NCI-H526 (cell line): ENCODE measurements at regions not wholly inside any gene's neighbourhood (a gene's known extent, or its start where the extent isn't known, plus 50 kb on each side); places are given as distances from the start of the nearest gene placed in this dataset.

Experiments used
- DNase-seq, 2 experiments: peaks; one replicate each; lab custom pipeline; 2025; lab: John Stamatoyannopoulos, UW

DNA sequence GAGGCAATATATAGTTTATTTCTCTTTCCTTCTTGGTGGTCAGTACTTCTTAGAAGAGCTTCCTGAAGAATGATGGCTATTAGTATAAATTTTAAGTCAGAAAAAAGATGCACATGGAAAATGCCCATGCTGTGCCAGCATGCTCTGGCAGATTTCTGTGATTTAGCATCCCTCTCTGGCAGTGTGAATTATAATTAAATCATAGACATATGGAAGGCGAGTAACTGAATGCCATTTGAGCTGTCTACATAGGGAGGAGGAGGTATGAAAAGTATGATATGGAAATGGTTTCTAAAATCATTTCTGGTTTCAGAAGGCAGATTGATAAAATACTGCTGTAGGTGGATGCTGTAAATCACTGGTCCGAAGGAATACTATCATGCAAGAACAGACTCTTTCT lies 754.9 kb upstream of the LRATD1 start:
- no peak for DNase-seq

DNA sequence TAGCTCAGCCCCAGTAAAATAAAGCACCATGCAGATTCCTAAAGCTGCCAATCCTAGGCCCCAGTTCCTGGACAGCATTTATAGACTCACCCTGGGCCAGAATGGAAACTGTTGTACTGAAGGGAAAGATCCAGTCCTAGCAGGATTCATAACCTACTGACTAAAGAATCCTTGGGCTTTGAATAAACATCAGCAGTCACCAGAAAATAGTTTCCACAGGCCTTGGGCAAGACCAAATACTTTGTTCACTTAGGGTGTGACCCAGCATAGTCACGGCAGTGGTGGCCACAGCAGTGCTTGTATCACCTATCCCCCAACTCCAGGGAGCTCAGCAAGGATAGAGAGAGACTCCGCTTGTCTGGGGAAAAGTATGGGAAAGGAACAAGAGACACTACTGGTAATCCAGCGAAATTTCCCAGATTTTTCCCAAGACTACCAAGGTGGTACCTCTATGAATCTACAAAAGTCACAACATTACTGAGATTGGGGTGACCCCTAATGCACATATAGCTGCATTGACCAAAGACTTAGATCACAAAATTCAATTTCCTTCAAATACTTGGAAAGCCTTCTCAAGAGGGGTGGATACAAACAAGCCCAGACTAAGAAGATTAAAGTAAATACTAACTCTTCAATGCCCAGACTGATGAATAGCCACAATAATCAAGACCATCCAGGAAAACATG lies 748.1 kb upstream of the LRATD1 start:
- no peak for DNase-seq

DNA sequence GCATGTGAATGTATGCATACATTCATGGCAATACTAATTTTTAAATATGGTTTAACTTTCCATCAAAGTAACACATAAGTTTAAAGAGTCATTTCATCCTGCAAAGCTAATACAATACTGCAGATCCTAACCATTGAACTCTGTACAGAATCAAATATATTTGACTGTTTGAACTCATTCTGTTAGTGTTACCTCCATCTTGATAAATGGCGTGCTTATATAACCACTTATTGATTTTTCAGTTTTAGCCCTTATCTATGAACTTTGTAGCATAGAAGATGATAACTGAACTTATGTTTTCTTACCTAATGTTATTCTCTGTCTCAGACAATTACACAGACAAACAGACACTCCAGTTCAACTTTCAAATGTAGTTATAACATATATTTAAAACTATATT lies 731.0 kb upstream of the LRATD1 start:
- no peak for DNase-seq

DNA sequence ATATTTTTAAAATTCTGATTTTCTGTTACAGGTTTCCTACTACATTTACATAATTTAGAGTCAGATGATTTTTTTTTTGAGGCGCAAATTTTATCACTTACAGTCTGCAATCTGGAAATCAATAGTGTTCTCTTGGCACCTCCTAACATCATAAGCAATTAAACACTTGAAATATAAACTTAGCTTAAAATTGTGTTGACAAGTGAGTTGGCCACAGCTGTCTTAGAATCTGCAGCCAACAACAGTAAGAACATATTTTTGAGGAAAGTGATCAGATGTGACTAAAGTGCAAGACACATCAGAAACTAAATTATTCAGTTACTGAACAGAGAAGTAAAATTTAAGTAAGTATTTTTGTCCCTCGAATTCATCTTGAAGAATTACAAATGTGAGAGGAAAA lies 726.7 kb upstream of the LRATD1 start:
- DNase-seq = no peak

DNA sequence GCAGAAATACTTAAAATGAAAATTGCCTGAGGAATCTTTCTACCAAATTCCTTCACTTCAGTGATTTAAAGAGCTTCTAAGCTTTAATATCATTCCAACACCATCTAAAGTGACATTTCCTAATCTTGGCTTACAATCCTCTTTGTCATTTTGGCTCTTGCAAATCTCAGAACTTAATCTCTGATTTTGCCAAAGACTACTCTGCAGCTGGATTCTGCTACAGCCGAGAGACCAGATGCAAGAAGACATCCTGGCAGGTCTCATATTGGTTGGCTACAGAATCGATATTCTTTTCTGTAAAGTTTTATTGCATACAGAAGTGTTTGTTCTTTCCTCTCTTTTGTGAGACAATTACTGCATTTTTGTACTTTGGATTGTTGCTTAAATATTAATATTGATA lies 716.5 kb upstream of the LRATD1 start:
- no peak for DNase-seq

DNA sequence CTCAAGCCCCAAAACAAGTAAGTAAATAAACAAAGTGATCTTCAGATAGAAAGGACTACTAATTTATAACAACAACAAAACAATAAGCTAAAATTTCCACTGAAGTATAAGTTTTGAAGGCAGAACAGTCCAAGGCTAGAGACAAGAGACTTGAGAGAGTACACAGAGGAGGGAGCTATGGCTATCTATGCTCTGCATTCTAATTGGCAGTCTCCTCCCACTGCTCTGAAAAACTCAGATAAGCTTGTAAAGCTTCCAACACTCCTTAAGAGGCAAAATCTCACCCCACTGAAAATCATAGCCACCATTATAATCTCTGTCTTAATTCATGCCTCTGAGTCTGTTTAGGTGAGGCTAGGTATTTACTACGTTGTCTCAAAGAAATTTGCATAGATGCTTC lies 714.6 kb upstream of the LRATD1 start:
- DNase-seq = no peak

DNA sequence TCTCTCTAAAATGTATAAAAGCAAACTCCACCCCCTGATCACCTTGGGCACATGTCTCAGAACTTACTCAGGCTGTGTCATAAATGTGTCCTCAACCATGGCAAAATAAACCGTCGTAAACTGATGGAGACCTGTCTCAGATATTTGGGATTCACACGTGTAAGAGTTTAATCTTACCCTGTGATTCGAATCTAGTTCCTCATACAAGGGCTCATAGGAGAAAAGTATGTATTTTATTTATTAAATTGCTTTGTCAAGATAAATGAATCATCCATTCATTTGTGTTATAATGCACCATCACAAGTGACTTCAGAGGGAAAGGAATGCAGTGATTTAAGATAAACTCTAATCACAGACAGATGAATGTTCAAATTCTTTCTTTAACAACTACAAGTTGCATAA lies 712.5 kb upstream of the LRATD1 start:
- no peak for DNase-seq

DNA sequence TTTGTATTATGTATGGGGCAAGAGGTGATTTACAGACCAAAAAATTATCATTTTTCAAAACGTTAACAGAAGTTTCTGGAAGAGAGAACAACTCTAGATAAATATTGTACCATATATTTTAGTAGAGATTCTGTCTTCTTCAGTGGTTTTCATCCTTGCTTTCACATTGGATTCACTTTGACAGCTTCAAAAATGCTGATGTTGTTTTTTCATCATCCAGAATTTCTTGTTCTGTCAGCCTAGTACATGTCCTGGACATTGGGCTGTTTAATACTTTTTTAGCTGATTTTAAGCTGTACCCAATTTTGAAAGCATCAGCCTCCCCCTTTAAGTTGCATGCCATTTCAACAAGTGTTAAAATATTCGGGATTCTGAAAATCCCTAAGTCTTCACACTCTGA lies 711.3 kb upstream of the LRATD1 start:
- DNase-seq = no peak

DNA sequence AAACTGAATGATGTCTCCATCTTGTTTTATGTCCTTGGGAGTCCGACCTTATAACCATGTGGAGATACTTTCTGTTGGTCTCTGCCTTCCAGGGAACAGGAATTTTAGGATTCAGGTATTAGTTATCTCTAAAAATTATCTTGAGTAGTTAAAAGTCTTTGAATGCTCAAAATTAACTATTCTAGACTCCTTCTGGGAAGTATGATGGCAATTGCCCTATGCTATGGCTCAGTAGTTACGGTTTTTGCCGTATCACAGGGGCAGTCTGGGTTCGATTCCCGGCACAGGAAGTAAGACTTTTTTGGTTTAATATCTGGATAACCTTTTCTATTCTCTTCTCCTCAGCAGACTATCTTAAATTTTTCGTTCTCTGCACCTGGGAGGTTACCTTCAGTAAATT lies 708.7 kb upstream of the LRATD1 start:
- no peak for DNase-seq

DNA sequence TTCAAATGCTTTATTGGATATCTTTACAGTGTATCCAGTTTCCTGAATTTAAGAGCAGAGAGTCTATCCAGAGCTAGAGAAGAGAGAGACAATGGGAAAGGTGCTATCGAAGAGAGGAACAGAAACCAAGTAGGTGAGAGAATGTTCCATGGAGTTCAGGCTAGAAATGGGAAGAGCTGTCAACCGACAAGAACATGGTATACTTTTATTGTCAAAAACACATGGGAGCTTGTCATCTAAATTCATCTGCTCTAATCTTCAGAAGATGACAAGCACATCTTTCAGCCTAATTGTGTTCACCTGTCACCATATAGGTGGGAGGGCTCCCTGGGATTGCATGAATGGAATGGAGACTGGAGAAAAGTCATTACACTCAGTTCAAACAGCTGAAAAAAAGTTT lies 690.4 kb upstream of the LRATD1 start:
- no peak for DNase-seq

DNA sequence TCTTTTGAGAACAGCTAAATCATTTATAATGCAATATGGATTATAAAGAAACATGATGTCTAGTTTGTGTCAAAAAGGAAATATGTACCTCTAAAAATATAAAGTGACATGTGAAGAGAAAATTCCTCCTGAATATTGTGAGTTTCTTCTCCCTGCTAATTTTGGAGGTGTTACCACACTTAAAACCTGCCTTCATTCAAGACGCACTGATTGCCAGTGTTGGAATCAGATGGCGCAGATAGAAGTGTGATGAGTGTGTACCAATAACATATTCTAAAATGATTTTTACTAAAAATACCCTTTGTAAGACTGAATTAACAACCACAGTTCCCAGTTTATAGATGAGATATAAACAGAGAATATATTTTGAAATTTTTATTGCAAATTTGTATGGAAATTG lies 681.8 kb upstream of the LRATD1 start:
- DNase-seq = no peak

DNA sequence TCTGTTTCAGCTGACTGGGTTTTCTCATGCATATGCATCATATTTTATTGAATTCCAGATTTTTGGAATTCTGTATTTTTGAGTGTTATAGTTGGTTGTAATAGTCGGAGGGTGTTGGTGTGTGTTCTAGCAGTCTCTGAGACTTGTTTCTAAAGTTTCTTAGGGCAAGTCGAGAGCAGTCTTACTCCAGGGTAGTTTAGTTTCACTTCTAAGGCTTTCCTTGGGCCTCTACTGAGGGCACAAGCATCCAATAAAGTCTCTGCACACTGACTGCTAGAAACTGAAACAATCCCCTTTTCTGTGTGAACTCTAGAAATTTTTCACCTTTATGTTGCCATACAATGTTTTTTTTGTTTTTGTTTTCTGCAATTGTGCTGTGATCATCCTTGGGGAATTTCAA lies 663.7 kb upstream of the LRATD1 start:
- no peak for DNase-seq

DNA sequence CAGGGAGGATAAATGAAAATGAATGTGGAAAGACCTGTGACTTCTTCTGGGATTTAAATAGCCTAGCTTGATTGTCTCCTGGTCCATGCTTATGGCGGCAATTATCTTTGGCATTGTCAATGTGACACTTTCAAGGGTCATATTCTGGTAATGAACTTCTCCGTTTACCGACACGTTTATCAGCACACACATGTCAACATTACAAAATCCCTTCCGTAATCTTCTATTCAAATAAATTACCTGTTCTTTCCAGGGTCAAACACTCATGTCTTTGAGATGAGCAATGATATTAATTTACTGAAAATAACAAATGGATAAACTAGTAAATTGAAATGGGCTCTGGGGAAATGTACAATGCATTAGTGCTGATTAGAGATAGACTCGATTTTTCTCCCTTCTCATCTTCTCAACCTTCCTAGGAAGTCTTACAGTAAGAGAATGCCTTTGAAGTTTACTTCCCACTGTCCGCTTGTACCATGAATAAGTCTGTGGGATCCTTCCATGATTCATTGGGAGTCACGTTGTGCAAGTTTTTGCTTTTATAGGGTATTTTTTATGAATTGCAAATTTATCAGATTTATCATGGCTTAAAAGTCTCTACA lies 646.3 kb upstream of the LRATD1 start:
- DNase-seq = no peak

DNA sequence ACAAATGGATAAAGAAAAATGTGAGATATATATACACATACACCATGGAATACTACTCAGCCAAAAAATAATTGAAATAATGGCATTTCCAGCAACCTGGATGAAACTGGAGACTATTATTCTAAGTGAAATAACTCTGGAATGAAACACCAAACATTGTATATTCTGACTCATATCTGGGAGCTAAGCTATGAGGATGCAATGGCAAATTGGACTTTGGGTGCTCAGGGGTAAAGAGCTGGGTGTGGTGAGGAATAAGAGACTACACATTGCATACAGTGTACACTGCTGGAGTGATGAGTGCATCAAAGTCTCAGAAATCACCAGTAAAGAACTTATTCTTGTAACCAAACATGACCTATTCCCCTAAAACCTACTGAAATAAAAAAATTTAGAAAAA lies 636.0 kb upstream of the LRATD1 start:
- DNase-seq = no peak

DNA sequence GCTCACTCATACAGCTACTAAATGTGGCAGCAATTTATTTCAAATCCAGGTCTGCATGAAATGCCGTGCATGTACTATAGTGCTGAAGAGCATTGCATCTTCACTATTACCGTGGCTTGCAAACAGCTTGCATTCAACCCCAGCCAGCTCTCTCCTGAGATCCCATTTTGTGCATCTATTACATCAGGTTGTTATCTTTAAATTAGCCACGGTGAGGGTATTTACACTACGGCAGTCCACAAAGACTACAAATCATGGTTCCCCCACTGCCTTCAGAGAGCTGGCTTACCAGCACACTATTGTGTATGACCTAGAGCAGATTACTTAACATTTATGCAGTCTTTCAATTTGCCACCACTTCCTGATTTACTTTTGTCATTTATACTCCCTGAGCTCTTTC lies 621.3 kb upstream of the LRATD1 start:
- DNase-seq = no peak

DNA sequence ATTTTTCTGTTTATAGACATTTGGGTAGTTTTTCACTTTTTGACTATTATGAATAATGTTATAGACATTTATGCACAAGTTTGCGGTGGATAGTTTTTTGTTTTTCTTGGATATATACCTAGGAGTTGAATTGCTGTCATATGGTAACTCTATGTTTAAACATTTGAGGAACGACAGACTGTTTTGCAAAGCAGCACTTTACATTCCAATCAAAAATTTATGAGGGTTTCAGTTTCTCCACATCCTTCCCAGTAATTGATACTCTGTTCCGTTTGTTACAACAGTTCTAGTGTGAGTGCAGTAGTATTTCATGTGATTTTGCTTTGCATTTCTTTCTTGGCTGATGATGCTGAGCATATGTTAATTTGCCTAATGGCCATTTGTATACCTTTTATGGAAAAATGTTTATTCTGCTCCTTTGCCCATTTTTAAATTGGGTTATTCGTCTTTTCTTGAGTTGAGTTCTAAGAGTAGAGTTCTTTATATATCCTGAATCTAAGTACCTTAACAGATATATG lies 617.3 kb upstream of the LRATD1 start:
- no peak for DNase-seq

DNA sequence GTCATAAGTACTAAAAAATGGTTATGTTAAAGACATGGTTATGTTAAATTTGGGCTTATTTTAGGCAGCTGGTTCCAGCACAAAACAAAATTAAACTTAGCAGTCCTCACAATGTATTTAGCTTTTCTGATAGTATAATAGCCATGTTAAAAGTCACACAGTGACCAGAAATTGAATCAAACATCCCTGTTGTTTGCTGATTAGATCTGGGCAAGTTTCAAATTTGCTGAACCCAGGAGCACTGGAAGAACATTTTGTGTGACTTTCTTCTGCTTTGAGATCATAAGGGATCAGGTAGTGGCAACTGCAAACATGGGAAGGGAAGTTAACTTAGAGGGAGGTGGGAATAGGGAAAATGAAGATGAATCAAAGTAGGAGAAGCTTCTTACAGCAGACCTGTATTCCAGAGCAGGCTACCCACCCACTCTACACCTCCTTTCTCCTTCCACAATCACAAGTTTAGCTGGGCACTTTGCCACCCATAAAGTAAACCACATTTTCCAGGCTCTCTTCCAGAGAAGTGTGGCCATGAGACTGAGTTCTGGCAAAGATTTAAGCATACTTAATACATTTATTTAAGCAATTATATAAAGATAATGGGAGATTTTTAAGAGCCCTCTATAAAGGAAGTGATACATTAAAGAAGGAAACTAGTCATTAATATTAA lies 616.1 kb upstream of the LRATD1 start:
- DNase-seq = no peak

DNA sequence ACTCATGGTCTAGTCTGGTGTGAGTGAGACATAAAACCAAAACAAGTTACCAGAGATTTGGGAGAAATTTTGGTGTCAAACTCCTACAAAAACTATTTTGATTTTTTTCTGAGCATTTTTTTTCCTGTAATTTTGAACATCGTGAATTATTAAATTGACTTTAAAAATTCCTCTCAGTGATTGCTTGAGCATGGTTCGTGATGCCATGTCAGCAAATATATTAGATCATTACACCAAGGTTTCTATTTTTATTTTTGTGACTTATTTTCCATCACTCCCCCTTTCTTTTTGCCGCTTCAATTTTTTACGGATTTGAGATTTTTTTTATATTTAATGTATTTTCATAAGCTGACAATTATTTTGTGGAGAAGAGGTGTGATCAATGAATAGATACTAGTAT lies 613.9 kb upstream of the LRATD1 start:
- no peak for DNase-seq

DNA sequence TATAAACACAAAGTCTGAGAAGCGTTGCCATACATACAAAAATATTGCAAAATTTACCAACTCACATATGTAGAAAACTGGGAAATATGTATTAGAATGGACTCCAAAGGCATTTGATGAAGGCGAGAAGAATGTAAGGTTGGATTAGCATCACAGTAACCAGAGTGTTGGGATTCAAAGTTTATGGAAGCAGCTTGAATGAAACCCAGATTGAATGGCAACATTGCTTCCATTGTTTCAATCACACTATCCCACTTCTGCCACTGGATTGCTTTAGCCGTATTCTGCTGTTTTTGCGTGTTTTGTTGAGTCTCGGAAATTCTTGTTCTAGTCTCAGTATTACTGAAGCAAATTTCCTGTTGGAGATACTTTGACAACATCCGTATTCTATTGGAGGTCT lies 609.0 kb upstream of the LRATD1 start:
- DNase-seq = no peak

DNA sequence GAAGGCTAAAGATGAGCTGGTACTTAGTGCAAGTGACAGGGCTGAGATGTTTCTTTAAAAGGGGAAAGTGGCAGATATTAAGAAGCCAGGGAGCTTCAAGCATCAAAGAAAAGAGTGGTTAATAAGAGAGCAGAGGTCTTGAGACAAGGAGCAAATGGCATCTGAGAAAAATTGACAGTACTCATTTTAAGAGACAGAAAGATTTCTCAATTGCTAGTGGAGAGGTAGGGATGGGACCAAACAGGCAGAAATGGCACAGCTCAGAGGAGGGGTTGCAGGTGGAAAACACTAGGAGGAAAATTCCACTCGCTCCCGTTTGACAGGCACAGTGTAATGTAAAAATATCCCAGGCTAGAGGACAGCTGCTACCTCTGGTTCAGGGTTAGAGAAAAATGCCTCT lies 593.4 kb upstream of the LRATD1 start:
- DNase-seq = no peak

DNA sequence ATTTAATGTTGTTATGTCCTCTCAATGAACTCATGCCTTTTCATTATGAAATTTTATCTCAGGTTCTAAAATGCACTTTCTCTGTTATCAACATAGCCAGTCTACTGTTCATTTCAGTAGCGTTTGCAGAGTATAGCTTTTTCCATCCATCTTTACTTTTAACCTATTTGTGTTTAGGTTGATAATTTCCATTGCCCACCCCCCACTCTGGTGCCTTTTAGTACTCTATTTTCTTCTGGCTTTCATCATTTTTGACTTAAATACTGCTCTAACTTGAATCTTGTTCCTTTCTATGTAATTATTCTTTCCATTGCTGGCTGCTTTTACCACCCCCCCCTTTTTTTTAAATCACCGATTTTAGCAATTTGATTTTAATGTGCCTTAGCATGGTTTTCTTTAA lies 585.0 kb upstream of the LRATD1 start:
- no peak for DNase-seq

DNA sequence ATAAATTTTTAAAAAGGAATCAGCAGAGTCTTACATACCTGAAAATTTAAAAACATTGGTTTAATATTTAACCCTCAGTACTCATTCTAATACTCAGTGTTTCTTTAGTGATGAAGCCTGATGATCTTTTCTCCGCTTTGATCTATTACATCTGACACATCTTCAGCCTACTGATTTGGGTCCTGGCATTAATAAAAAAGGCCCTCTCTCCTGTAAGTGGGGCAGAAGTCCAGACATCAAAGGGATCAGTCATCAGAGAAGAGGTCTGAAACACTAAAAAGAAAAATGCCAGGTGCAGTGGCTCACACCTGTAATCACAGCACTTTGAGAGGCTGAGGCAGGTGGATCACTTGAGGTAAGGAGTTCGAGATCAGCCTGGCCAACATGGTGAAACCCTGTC lies 581.1 kb upstream of the LRATD1 start:
- DNase-seq = no peak

DNA sequence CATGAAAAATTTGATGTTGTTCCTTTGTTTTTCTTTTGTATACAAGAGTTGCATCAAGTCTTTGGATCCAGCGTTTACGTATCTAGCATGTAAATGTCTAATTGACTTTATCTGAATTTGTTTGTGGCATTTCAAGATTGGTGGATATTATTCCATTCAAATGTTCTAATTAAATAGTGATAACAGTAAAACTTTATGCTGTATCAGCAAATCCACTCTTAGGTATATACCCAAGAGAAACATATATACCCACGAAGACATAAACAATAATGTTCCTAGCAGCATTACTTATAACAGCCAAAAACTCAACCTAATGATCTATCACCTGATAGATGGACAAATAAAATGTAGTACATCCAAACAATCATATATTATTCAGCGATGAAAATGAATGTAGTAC lies 579.4 kb upstream of the LRATD1 start:
- DNase-seq = no peak

DNA sequence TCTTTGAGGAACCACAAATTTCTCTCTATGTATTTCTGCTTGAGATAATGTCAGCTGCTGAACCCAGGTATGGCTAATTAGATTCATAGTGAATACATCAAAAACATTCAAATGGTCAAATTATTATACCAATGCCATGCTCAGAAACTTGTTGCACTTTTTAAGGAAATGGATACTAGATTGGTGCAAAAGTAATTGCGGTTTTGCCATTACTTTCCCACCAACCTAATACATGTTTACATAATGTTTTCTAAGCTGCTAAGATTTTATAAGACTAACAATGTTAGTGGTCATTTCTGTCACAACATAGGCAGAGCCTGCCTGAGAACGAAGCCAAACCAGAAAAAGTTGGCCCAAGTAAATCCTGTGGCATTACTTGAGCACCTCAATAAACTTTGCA lies 568.2 kb upstream of the LRATD1 start:
- no peak for DNase-seq
